CD4-positive, alpha-beta T cell treated with Interleukin-15 for 1 hour (primary cell): ENCODE measurements at regions not wholly inside any gene's neighbourhood (a gene's known extent, or its start where the extent isn't known, plus 50 kb on each side); places are given as distances from the start of the nearest gene placed in this dataset.

Experiments
- DNase-seq: peaks from one replicate; pipeline ENCODE4 v3.0.0-alpha.2; 2020

- no peak for DNase-seq
Measured at GRCh38 chr6:156347656-156348055, 429.5 kb upstream of the ARID1B start.

- DNase-seq = no peak
Measured at GRCh38 chr6:156347246-156347645, 429.9 kb upstream of the ARID1B start.

GRCh38 chr6:156345700-156346099 is 431.5 kb upstream of the ARID1B start:
- DNase-seq = peak; percentile 20

- DNase-seq = no peak
Measured at GRCh38 chr6:156344491-156344890, 432.7 kb upstream of the ARID1B start.

GRCh38 chr6:156337801-156338200 is 439.4 kb upstream of the ARID1B start:
- DNase-seq = no peak

GRCh38 chr6:156336733-156337132 is 440.4 kb upstream of the ARID1B start:
- no peak for DNase-seq

GRCh38 chr6:156336089-156336488 is 441.1 kb upstream of the ARID1B start:
- no peak for DNase-seq

GRCh38 chr6:156334966-156335365 is 442.2 kb upstream of the ARID1B start:
- DNase-seq = no peak

GRCh38 chr6:156319707-156320106 is 457.5 kb upstream of the ARID1B start:
- DNase-seq = no peak

GRCh38 chr6:156316583-156317125 is 460.5 kb upstream of the ARID1B start:
- DNase-seq = no peak

- DNase-seq = no peak
Measured at GRCh38 chr6:156315146-156315545, 462.0 kb upstream of the ARID1B start.

GRCh38 chr6:156313037-156313436 is 464.1 kb upstream of the ARID1B start:
- DNase-seq = no peak

- no peak for DNase-seq
Measured at GRCh38 chr6:156311291-156311690, 465.9 kb upstream of the ARID1B start.

GRCh38 chr6:156310701-156311100 is 466.5 kb upstream of the ARID1B start:
- DNase-seq = no peak

- DNase-seq = no peak
Measured at GRCh38 chr6:156309017-156309416, 468.2 kb upstream of the ARID1B start.

- DNase-seq = no peak
Measured at GRCh38 chr6:156308604-156309003, 468.6 kb upstream of the ARID1B start.

- DNase-seq = no peak
Measured at GRCh38 chr6:156306531-156306930, 470.6 kb upstream of the ARID1B start.

GRCh38 chr6:156283091-156283490 is 494.1 kb upstream of the ARID1B start:
- no peak for DNase-seq

GRCh38 chr6:156282087-156282486 is 495.1 kb upstream of the ARID1B start:
- no peak for DNase-seq

- no peak for DNase-seq
Measured at GRCh38 chr6:156281266-156281665, 495.9 kb upstream of the ARID1B start.

- no peak for DNase-seq
Measured at GRCh38 chr6:156280065-156280464, 497.1 kb upstream of the ARID1B start.

GRCh38 chr6:156279261-156279969 is 497.8 kb upstream of the ARID1B start:
- no peak for DNase-seq

GRCh38 chr6:156273065-156273711 is 504.0 kb upstream of the ARID1B start:
- no peak for DNase-seq

- DNase-seq = no peak
Measured at GRCh38 chr6:156269751-156270369, 507.3 kb upstream of the ARID1B start.
